Muscle of leg (tissue), 3 donors: ENCODE measurements at regions not wholly inside any gene's neighbourhood (a gene's known extent, or its start where the extent isn't known, plus 50 kb on each side); places are given as distances from the start of the nearest gene placed in this dataset.

ENCODE experiments used
- DNase-seq: peaks from one replicate; pipeline ENCODE4 v3.0.0; 2013
- H3K27ac ChIP-seq: one replicate; pipeline ENCODE4 v1.5.1; 2013; ENCODE audit warnings: mild to moderate bottlenecking, low read length, control low read depth
- H3K27me3 ChIP-seq: one replicate; pipeline ENCODE4 v1.6.1; 2013; ENCODE audit warnings: low read length; ENCODE audit not compliant: control insufficient read depth, insufficient read depth
- H3K36me3 ChIP-seq: one replicate; pipeline ENCODE4 v1.6.1; 2013; ENCODE audit warnings: low read length; ENCODE audit not compliant: control insufficient read depth, insufficient read depth
- H3K4me1 ChIP-seq: one replicate; pipeline ENCODE4 v1.6.1; 2013; ENCODE audit warnings: low read length; ENCODE audit not compliant: control insufficient read depth, insufficient read depth
- H3K4me3 ChIP-seq: one replicate; pipeline ENCODE4 v1.5.1; 2013; ENCODE audit warnings: low read length, control low read depth
- H3K9me3 ChIP-seq: replicated peaks from 2 replicates; pipeline ENCODE4 v1.6.1; 2013; ENCODE audit warnings: low read depth, low read length; ENCODE audit not compliant: control insufficient read depth
- WGBS: methylation state at CpG from one replicate; pipeline ENCODE4 v1.1.5; 2013; ENCODE audit warnings: missing lambda C conversion rate; ENCODE audit not compliant: insufficient coverage; 5-methylcytosine and 5-hydroxymethylcytosine counted together

GRCh38 chr2:20532634-20533437, 86.0 kb downstream of the RHOB start:
- WGBS = 70% methylated on average over 14 of the region's 17 CpGs
- DNase-seq = no peak
- Histone ChIP-seq H3K27ac (no peak overlapping the region), H3K4me3 (no peak overlapping the region), H3K4me1 (peaks cover 57% of the 10 kb centered on the region), H3K9me3 (no peaks in the 10 kb centered on the region), H3K27me3 (no peaks in the 10 kb centered on the region), H3K36me3 (no peaks in the 10 kb centered on the region)

GRCh38 chr2:20533993-20534622, 87.2 kb downstream of the RHOB start:
- Histone ChIP-seq H3K4me3 (no peak overlapping the region), H3K4me1 (peaks cover 70% of the 10 kb centered on the region), H3K27me3 (no peaks in the 10 kb centered on the region), H3K9me3 (no peaks in the 10 kb centered on the region), H3K27ac (no peak overlapping the region), H3K36me3 (no peaks in the 10 kb centered on the region)
- DNase-seq = no peak
- WGBS = 76% methylated on average over 9 of the region's 10 CpGs

GRCh38 chr2:20534913-20535801, 88.3 kb downstream of the RHOB start:
- no peak for DNase-seq

GRCh38 chr2:20536619-20537422, 89.9 kb downstream of the RHOB start:
- no peaks in the 10 kb centered on the region for H3K36me3 ChIP-seq
- peaks cover 89% of the 10 kb centered on the region for H3K4me1 ChIP-seq
- H3K27ac ChIP-seq = peak overlapping the region; percentile 7
- no peak for DNase-seq
- no peaks in the 10 kb centered on the region for H3K27me3 ChIP-seq
- 72% methylated on average over 12 of the region's 15 CpGs for WGBS
- H3K9me3 ChIP-seq = no peaks in the 10 kb centered on the region
- no peak overlapping the region for H3K4me3 ChIP-seq

More at GRCh38 chr2:20534913-20535801, 88.3 kb downstream of the RHOB start:
- Histone ChIP-seq H3K9me3 (no peaks in the 10 kb centered on the region), H3K27me3 (no peaks in the 10 kb centered on the region), H3K36me3 (no peaks in the 10 kb centered on the region), H3K27ac (no peak overlapping the region), H3K4me3 (no peak overlapping the region), H3K4me1 (peaks cover 80% of the 10 kb centered on the region)
- 79% methylated on average over 14 of the region's 19 CpGs for WGBS

GRCh38 chr2:20537423-20538307, 90.8 kb downstream of the RHOB start:
- 77% methylated on average over 4 of the region's 17 CpGs for WGBS
- peak overlapping the region; percentile 72 for H3K27ac ChIP-seq

GRCh38 chr2:20538308-20539132, 91.6 kb downstream of the RHOB start:
- 76% methylated on average over 6 of the region's 8 CpGs for WGBS
- H3K4me3 ChIP-seq = no peak overlapping the region
- peak overlapping the region; percentile 72 for H3K27ac ChIP-seq
- DNase-seq = peak; percentile 77
- peaks cover 90% of the 10 kb centered on the region for H3K4me1 ChIP-seq
- H3K9me3 ChIP-seq = no peaks in the 10 kb centered on the region
- no peaks in the 10 kb centered on the region for H3K36me3 ChIP-seq
- no peaks in the 10 kb centered on the region for H3K27me3 ChIP-seq

More at GRCh38 chr2:20537423-20538307, 90.8 kb downstream of the RHOB start:
- Histone ChIP-seq H3K27me3 (no peaks in the 10 kb centered on the region), H3K4me3 (no peak overlapping the region), H3K4me1 (peaks cover 90% of the 10 kb centered on the region), H3K36me3 (no peaks in the 10 kb centered on the region), H3K9me3 (no peaks in the 10 kb centered on the region)
- DNase-seq = no peak

GRCh38 chr2:20539133-20539719, 92.4 kb downstream of the RHOB start:
- peaks cover 90% of the 10 kb centered on the region for H3K4me1 ChIP-seq
- H3K4me3 ChIP-seq = no peak overlapping the region
- no peaks in the 10 kb centered on the region for H3K27me3 ChIP-seq
- DNase-seq = no peak
- 57% methylated on average over 4 of the region's 6 CpGs for WGBS
- no peaks in the 10 kb centered on the region for H3K9me3 ChIP-seq
- H3K27ac ChIP-seq = no peak overlapping the region
- H3K36me3 ChIP-seq = no peaks in the 10 kb centered on the region

- H3K4me1 ChIP-seq = peaks cover 86% of the 10 kb centered on the region
- H3K9me3 ChIP-seq = no peaks in the 10 kb centered on the region
- no peak for DNase-seq
- WGBS = 82% methylated on average over 24 of the region's 26 CpGs
- no peaks in the 10 kb centered on the region for H3K36me3 ChIP-seq
- H3K4me3 ChIP-seq = no peak overlapping the region
- H3K27me3 ChIP-seq = no peaks in the 10 kb centered on the region
- no peak overlapping the region for H3K27ac ChIP-seq
Observed at GRCh38 chr2:20539776-20540586, 93.1 kb downstream of the RHOB start.
